ENCODE measurements at regions not wholly inside any gene's neighbourhood (a gene's known extent, or its start where the extent isn't known, plus 50 kb on each side); places are given as distances from the start of the nearest gene placed in this dataset.
"Not testable (repeated sequence)": the region's sequence is repeated elsewhere in the genome, so short reads cannot be mapped to it uniquely, and the experiment has no call there.

DNA sequence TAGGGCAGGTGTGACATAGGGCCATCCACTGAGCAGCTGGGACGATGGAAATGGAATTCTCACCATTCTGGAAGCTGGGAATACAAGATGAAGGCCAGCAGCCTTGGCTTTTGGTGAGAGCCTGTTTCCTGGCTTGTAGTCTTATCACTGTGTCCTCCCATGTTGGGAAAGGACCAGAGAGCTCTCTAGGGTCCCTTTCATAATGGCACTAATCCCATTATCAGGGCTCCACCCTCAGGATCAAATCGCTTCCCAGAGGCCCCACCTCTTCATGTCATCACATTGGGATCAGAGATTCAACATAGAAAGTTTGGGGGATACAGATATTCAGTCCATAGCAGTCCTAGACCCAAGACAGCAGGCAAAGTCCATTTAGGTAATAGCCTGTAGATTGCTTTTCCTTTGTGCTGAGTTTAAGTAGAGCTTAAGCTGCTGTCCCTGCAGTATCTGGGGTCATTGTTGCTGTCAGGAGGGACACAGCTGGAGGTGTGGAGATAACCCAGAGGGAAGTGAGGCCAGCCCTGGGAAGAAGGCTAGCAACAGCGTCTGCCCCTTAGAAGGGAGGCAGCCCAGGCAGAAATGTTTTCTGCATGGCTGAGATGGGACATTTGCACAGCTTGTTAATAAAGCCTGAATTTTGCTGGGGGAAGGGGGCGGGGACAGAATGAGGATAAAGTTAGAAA, 136.5 kb upstream of the GPR12 start:
- no peak for DNase-seq (ENCODE audit: low read depth in 2 of 3, low spot score in 2 of 3)

DNA sequence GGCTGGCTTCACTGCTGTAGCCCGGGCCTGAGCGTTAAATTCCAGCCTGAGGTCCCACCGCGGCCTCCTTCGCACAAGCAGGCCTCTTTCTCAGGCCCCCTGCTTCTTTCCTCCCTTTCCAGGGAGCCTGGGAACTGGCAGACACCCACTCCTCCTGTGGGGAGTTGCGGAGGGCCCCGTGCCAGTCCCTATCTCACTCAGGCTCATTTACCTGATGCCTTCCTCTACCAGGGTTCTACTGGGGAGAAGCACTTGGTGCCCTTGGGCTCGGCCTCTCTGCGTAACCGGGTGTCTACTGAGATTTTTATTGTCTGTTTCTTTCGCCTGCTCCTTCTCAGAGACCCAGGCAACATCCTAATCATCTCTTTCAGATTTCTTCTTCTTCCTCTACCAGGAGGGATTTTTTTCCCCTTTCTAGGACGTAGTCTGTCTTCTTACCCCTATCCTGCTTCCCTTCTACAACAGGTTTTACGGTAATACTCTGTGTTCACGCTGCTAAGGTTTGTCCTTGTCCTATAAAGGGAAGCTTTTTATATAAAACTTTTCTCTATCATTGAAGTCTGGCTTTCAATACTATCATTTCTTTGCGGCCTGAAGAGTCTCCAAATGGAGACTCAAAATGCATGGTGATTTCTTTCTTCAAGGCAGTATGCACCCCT, 135.4 kb upstream of the GPR12 start:
- no peak for DNase-seq (ENCODE audit: low read depth in 2 of 3, low spot score in 2 of 3)

DNA sequence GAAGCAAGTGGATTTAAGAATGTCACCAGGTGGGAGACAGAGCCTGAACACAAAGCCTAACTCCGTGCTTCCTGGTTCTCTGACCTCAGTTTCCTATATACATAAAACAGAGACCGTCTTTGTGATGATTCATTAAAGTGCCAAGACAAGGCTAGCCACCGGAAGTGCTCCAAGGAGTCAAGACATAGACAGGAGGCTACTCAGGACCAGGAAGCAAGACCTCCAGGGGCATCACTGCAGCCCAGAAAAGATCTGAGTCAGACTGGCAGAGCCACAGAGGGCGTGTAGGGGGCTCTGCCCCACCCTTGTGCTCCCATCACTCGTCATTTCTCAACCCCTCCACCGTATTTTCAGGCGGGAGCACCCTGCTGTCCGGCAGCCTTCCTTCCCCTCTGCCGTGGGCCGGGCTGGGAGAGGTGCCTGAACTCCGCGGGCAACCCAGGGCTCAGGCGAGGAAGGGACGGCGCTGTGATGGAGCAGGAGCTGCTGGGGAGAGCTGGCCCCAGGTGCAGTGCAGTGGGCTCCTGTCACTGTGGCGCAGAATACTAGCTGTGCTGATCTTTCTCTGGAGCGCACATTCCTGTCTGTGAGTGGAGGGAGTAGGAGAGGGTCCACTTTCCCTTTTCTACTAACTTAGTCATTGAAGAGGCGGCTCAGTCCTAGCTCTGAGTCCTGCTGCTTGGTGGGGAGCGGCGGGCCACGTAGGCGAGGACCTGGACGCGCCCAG, 134.7 kb upstream of the GPR12 start:
- DNase-seq (ENCODE audit: low read depth in 2 of 3, low spot score in 2 of 3) = no peak

DNA sequence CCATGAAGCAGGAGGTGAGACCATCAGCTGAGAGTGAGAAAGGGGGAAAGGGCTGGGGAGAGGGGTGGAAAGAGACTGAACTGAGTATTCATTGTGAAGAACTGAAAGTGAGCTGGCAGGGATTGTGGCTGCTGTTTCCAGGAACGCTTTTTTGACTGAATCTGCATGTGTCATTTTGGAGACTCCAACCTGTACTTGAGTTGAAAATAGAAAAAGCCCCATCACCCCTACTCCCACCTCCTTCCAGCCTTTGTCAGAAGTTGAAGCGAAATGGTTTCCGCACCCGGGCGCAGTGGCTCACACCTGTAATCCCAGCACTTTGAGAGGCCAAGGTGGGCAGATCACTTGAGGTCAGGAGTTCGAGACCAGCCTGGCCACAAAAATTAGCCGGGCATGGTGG, 128.0 kb upstream of the GPR12 start:
- DNase-seq (ENCODE audit: low read depth in 2 of 3, low spot score in 2 of 3) = no peak

DNA sequence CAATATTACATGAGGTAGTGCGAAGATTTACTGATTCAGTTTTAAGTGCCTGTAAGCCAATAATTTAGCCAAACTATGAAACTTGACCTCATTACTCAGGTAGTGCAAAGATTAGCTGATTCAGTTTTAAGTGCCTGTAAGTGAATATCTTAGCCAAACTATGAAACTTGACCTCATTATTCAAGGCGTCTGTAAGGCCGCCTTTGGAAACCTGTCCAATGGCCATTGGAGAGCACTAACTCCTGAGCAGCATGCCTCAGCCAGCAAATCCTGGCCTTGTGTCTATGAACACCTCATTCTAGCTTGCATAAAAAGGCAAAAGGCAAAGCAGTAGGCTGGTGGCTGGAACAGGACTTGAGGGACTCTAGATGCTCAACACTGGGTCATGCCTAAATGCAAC, 127.0 kb upstream of the GPR12 start:
- no peak for DNase-seq (ENCODE audit: low read depth in 2 of 3, low spot score in 2 of 3)

DNA sequence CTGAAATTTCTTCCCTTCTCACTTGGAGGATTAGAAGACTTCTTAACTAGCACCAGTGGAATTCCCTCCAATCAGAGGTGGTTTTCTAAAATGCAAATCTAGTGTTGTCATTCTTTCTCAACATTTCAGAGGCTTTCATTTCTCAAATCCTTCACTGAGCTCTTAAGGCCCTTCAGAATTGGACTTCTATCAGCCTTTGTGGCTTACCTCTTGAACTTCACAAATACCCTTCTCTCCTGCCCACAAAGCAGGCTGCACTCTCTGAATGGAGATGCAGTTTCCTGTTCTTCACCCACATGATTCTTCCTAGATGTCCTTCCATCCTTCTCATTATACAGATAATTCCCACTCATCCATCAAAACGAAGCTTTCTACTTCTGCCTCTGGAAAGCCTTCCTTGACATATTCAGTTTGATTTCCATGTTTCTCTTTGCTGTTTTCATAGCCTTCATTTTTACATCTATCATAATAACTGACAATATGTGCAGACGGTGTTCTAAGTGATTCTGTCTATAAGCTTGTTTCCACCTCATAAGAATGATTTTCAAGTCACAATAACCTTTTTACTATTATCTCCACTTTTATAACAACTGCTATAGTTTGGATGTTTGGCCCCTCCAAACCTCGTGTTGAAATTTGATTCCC, 123.1 kb upstream of the GPR12 start:
- DNase-seq (ENCODE audit: low read depth in 2 of 3, low spot score in 2 of 3) = no peak

DNA sequence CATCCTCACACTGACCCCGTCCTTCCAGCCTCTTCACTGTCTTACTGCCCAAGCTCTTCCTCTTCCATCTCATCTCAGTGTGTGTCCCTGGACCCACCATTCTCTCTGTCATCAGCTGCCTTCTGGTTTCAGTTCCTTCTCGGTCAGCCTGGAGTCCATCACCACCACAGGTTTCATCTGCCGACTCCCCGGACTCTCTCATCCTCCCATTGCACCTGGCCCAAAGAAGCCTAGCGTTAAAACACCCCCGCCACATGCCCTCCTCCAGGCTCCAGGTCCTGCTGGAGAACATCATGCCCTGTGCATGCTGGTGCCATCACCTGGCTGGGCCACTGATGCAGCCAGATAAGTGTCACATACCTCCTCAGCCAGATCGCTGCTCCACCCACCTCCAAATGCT, 122.1 kb upstream of the GPR12 start:
- no peak for DNase-seq (ENCODE audit: low read depth in 2 of 3, low spot score in 2 of 3)

DNA sequence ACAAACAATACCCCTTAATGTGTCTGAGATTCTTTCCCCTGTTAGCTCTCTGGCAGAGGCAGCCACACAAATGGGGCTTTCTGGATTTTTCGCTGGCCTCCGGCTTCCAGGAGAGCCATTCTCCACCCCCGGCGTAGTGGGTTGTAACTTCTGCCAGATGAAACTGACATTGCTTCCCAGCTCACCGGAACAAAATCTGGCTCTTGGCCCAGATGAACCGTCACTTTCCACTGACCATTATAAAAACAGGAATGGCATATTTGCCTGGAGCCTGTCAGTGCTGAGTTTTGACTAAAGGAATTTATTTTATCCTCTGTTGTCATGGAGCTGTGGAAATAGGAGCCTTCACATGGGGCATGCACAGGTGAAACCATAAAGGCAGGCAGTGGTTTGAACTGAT, 120.6 kb upstream of the GPR12 start:
- DNase-seq (ENCODE audit: low read depth in 2 of 3, low spot score in 2 of 3) = no peak

DNA sequence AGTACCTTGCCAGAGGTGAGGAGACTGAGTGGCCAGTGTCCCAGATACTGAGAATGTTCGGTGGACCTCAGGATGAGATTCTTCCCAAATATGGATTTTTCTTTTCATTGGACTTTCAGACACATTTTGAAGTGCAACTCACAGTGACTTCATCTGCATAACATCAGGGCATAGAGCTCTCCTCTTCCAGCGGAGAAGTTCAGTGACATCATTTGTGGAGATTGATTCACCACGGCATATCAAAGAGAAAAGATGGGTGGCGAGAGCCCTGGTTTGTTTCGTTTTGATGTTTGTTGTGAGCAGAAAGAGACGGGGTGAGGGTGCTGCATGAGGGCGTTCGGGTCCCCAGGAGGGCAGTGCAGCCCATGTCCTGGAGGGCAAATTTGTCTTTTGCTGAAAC, 120.1 kb upstream of the GPR12 start:
- DNase-seq (ENCODE audit: low read depth in 2 of 3, low spot score in 2 of 3) = no peak

DNA sequence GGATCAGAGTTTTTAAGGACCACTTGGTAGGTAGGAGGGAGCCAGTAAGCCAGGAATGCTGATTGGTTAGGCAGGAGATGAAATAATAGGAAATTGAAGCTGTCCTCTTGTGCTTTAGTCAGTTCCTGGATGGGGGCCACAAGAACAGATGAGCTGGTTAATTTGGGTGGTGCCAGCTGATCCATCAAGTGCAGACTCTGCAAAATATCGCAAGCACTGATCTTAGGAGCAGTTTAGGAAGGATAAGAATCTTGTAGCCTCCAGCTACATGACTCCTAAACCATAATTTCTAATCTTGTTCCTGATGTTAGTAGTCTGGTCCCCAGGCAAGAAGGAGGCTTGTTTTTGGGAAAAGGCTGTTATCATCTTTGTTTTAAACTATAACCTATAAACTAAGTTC, 117.9 kb upstream of the GPR12 start:
- no peak for DNase-seq (ENCODE audit: low read depth in 2 of 3, low spot score in 2 of 3)

DNA sequence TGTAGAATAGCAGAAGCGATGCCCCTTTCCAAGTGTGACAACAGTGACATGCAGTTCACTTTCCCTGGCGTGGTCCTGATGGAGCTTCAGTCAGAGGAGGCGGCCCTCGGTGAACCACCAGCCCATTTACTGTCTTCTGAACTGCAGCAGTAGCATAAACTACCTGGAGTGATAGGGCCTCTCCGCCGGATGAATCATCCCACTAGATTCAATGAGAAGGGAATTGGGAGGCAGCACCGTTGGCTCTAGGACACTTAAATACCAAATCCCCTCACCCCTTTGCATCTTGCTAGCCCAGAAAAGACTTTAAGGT, 112.8 kb upstream of the GPR12 start:
- DNase-seq (ENCODE audit: low read depth in 2 of 3, low spot score in 2 of 3) = no peak

DNA sequence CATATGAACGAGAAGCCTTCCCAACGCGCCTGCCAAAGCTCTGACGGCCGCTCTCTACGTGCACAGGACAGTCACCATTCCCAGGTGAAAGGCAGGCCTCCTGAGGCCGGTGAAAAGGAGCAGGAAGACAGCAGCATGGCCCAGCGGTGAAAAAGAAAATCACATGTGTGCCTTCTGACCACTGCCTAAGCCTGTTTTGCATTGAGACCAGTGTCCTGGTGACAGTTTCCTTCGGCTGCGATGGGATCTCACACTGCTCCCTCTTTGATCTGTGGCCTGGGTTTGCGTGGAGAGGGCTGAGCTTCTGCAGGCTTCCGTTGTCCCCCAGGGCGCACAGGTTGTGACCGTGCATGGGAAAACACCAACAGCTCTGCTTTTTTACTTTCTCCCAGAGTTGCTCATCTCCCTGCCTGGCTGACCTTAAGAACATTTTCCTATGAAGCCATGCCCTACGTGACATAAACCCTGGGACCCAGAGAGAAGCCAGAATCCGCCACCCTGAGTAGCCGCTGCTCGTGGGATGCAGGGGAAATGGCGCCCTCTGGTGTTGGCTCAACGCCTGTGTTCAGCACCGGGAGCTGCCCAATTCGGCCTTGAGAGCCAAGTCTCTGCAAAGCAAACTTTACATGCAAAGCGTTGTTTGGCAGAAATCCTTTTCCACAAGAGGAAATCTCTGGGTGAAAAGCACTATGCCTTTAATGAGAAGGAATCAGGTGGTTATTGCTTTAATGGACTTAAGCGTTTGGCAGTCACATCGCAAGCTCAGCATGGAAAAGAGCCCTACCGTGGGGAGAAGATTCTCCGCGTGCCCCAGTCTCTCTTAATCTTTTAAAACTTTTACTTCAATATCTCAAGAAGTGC, 112.2 kb upstream of the GPR12 start:
- peak; percentile 7 to 38 (median 18) for DNase-seq (ENCODE audit: low read depth in 2 of 3, low spot score in 2 of 3)

DNA sequence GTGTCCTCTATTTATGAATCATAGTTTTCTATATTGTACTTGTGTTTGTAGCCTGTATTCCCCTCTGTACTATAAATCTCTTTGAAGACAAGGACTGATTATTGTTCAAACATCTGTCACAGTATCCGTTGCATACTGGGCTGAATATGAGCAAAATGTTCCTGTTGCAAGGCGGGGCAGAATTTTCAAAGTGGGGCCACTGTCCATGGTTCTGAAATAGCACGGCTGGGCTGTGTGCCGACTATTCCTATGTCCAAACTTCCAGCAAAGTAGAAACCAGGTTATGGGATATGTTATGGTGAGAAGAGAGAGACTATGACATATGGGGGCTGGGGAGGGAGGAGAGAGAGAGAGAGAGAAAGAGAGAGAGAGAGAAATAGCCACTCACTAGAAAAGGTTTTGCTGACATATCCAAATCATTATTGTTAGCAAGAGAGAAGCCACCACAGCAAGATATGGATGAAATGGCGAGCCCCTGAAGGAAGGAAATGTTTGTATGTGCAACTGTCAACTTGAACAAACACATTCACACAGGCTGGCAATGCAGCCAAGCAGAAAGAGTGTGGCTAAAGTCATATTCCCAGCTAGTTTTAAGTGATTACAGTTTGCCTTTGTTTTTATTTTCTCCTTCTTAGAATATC, 107.0 kb upstream of the GPR12 start:
- DNase-seq (ENCODE audit: low read depth in 2 of 3, low spot score in 2 of 3) = no peak

DNA sequence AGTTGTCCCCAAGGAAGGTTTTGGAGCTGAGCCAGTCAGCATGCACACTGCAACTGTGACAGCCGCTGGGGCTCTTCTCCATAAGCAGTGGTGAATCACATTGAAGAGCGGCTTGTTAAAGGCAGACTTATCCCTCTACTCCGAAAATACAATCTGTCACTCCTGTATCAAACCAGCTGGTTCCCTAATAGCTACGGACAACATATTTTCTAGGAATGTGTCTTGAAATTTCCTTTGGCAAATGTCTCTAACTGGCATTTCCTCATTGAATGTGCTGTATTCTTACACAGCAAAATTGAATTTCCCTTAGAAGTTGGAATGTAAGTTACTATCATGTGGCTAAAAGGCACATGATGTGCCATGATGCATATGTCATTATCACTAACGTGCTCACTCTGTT, 104.0 kb upstream of the GPR12 start:
- DNase-seq (ENCODE audit: low read depth in 2 of 3, low spot score in 2 of 3) = no peak

DNA sequence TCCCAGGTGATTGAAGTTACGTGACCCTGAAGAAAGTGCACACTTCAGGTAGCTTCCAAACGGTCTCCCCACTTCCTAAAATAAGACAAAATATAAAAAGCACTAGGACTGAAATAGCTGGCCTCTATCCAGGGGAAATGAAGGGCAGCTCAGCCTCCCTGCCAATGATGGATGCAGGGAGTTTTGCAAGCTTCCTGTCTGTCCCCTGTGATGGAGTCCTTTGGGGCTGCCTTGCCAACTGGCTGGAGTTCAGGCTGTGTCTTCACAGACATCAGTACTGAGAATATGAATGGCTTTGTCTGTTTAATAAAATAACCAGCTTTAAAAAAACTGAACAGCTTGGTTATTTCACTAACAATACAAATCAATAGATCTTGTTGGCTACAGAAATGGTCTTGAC, 101.4 kb upstream of the GPR12 start:
- no peak for DNase-seq (ENCODE audit: low read depth in 2 of 3, low spot score in 2 of 3)

DNA sequence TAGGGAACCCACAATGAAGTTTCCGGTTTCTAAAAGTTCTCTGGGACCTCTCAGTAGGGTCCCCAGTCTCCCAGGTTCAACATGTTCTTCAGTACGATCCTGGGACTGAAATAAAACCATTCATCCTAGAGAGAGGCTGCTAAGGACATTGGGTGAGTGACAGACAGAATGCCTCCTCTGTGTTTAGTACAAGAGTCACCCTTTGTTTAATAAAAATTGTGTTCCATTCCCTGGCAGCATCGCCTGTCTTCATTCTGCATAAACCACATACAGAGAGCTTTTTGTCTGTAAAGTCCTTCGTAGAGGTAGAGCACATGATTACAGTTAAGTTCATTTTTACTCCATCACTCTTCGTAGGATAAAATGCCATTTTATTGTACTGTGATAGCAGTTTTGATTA, 95.3 kb upstream of the GPR12 start:
- DNase-seq (ENCODE audit: low read depth in 2 of 3, low spot score in 2 of 3) = no peak

DNA sequence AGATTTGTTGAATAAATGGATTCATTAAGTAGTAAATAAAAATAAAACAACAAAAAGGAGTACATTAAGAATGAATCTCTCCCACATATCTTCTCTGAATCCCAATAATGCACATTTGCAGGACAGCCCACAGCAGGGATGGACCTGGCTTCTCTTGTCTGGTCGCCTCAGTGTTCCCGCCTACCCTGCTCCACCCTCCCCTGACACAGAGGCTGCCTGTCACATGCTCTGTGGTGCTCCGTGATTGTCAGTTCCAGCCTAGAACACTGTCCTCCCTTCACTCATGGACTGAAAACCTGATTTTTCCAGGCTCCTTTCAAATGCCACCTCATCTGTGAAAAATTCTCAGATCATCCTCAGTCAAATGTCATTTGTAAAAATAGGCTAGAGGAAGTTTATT, 94.5 kb upstream of the GPR12 start:
- DNase-seq (ENCODE audit: low read depth in 2 of 3, low spot score in 2 of 3) = no peak

DNA sequence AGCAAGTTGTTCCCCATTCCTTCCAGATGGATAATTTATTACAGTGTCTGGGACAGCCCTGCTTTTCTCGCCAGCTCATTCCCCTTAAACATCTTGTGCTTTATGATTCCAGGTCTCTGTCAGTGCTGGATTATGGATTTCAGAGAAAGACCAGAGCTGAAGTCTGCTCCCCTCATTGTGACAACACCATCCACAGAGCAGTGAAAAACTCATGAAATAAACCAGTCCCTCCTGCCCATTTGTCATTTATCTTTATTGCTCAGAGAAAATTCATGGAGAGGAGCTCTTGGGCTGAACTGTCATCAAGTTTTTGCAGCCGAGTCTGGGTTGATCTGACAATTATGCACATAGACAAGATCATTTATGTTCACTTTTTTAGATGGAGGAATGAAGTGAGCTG, 92.7 kb upstream of the GPR12 start:
- no peak for DNase-seq (ENCODE audit: low read depth in 2 of 3, low spot score in 2 of 3)

DNA sequence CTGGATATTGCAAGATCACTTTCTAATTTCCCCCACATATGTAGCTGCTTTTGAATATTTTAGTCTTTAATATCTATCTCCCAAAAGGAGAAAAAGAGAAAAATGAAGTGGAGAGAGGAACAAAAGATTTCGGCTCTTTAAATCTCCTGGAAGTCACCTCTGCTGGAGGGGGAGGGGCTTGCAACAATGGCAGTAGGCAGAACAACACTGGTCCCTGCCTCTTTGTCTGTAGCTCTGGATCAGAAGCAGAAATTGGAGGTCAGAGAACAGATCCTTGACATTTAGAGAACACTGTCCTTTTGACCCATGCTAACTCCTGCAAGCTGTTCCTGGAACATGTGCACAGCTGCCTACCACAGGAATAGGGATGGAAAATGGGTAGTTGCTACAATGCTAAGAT, 86.7 kb upstream of the GPR12 start:
- no peak for DNase-seq (ENCODE audit: low read depth in 2 of 3, low spot score in 2 of 3)

DNA sequence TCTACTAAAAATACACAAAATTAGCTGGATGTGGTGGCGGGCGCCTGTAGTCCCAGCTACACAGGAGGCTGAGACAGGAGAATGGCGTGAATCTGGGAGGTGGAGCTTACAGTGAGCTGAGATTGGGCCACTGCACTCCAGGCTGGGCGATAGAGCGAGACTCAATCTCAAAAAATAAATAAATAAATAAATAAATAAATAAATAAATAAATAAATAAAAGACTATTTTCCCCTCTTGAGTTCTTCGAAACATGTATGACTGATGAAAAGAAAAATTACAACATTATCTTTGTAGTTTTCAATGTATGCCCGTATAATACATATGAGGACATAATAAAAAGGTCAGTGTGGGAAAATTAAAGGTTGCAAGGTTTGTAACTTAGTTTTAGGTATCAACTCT, 84.5 kb upstream of the GPR12 start:
- DNase-seq (ENCODE audit: low read depth in 2 of 3, low spot score in 2 of 3) = not testable (repeated sequence)

DNA sequence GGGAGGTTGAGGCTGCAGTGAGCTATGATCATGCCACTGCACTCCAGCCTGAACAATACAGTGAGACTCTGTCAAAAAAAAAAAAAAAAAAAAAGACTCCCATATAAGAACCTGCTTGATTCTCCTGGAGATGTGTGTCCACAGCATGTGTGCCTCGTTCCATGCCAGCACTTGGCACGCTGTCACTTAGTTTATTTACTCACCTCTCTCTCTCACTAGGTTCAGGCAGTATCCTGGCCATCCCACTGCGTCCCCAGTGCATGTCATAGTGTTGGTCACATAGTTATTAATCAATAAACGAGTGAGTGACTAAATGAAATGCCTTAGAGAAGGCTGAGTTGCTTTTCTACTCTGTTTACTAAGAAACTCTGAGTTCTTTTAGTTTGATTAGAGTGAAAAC, 79.1 kb upstream of the GPR12 start:
- DNase-seq (ENCODE audit: low read depth in 2 of 3, low spot score in 2 of 3) = no peak
